HG02678 (cell line): ENCODE measurements at regions not wholly inside any gene's neighbourhood (a gene's known extent, or its start where the extent isn't known, plus 50 kb on each side); places are given as distances from the start of the nearest gene placed in this dataset.

Source experiments
- ATAC-seq: cut with Tn5 transposase; IDR thresholded peaks from one replicate; pipeline ENCODE4 v1.9.1; 2021; ENCODE audit warnings: mild to moderate bottlenecking, moderate library complexity; ENCODE audit not compliant: unreplicated experiment

DNA sequence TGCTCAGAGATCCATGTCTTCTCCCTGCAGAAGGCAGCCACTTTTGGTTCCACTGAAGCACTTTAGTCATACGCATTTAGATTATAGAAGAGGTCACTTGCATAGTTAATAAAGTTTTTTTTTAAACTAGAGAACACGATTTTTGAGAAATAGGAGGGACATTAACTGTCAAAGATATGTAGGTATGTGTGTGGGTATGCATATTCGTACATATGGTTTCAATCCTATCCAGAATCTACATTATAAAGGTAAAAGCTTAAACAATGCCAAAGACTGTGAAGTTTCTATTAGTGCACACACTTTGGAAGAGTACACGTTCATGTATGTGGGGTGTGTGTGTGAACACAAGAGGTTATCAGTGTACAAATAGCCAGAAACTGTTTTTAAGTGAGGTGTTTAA, 103.2 kb downstream of the BTBD3 start:
- no peak for ATAC-seq

DNA sequence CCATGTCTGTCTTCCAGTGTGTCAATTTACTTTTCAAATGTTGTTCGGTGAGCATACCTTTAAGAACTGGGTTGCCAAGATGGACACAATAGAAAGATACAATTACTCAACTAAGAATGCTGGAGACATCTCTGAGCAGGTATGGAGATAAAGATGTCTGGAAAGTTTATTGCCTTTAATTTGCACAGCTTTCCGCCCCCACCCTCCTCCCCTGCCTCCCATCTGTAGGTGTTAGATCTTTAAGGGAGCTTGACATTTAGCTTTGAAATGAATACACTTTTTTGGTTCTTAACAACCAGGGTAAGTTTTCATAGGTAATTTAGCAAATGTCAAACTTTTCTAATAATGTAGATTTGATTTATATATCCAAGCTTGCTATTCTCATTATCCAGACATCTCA, 104.4 kb downstream of the BTBD3 start:
- no peak for ATAC-seq

DNA sequence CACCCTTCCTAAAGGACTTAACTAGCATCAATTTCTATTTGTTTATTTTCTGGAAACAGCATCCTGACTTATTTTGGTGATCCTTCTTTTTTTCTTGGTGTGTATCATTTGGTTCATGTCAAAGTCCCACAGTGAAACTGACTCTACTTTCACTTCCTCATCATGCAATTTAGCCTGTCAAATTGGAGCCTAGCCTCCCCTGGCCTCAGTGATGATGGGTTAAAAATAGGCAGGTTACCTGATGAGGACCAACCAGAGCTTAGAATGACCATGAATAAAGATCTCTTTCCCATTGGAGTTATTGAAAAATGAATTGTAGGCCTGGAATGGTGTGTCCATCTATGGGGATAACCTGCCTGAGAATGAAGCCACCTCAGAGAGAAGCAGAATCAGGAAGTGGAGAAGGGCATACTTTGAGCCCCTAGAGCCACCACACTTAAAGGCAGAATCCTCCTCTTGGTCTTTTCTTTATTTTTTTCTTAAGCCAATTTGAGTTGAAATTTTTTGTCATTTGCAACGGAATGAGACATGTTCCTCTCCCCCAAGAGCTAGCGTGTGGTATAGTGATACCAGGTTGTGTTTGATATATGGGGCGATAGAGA, 105.6 kb downstream of the BTBD3 start:
- ATAC-seq = peak; percentile 92

DNA sequence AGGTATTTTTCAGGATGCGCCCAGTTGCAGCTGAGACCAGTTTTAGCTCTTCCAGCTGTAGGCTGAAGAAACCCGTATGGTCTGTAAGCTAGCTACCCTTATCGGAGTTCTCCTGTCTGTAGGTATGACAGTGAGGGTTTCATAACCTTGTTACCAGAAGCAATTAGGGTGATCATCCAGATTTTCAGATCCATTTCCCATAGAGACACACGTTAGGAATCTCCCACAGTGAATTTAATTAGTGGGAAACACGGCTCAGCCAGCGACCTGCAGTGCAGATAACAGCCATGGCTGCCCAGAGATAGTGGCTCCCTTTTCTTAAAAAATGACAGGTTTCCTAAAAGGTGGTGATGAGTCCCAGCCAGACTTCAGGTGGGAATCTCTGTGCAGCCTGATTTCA, 111.1 kb downstream of the BTBD3 start:
- no peak for ATAC-seq

DNA sequence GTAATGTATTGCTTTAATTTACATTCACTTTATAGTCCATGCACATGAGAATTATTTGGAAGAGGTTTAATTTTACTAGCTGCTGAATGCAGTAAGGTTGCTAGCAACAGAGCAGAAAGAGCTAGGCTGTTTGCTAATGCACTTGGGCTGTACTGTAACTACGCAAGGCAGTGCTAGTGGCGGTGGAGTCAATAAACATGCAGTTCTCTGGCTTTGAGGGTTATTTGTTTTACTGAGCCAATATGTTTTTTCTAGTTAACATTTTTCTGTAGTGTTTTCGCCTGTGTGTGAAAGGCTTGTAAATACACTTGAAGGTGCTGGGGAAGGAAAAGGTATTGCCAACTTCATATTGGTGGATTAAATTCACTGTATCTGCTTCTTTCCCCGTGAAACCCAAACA, 112.8 kb downstream of the BTBD3 start:
- no peak for ATAC-seq

DNA sequence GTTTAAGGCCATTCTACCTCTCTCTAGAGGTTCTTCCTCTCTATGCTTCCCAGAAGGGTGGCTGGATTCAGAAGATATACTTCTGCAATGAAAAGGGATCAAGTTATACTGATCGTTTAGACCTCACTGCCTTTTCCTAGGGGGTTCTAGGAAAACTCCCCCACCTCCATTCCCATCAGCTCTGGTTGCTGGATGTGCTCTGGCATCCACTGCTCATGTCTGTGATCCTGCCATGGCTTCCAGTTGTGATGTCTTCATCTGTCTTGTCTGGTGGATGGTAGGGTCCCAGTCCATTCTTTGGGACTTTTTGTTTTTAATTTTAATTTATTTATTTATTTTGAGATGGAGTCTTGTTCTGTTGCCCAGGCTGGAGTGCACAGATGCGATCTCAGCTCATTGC, 118.4 kb downstream of the BTBD3 start:
- no peak for ATAC-seq

DNA sequence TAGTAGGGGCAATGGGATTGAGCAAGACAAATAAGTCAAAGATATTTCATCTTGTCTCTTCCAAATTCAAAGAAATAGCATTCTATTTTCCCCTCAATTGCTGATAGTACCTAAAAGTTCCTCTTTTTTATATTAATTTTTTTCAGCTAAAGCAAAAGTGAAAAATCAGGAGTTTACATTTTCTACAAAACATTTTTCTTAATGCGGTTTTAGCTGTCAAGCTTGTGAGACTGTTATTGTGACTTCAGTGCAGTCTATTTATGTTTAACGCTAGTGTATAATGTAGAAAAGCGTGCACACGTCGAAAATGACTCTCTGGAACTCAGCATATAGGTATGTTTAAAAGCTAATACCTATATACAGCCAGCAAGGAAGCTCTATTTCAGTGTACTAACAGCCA, 119.8 kb downstream of the BTBD3 start:
- ATAC-seq = no peak

DNA sequence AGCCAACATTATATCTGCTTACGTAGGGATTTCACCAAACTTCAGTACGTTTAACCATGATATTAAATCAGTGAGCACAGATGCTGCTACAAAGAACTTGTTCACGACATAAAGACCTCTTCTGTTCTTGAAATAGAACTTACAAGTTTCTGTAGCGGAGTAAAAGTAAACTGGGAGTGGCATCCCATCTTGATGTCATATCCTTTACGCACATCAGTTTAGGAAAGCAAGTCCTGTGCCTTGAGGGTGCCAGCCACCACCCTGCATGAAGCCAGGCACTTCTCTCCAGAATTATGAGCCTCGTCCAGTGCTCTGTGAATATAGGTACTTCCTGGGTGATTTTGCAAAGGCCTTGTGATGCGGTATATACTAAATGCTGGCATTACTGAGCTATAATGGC, 122.6 kb downstream of the BTBD3 start:
- ATAC-seq = no peak

DNA sequence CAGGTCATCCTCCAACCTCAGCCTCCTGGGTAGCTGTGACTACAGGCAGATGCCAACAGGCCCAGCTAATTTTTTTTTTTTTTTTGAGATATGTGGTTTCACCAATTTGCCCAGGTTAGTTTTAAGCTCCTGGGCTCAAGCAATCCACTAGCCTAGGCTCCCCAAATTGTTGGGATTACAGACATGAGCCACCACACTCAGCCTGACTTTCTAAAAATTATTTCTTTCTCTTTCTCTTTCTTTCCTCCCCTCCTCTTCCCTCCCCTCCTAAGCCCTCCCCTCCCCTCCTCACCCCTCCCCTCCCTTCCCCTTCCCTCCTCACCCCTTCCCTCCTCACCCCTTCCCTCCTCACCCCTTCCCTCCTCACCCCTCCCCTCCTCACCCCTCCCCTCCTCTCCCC, 127.3 kb downstream of the BTBD3 start:
- no peak for ATAC-seq

DNA sequence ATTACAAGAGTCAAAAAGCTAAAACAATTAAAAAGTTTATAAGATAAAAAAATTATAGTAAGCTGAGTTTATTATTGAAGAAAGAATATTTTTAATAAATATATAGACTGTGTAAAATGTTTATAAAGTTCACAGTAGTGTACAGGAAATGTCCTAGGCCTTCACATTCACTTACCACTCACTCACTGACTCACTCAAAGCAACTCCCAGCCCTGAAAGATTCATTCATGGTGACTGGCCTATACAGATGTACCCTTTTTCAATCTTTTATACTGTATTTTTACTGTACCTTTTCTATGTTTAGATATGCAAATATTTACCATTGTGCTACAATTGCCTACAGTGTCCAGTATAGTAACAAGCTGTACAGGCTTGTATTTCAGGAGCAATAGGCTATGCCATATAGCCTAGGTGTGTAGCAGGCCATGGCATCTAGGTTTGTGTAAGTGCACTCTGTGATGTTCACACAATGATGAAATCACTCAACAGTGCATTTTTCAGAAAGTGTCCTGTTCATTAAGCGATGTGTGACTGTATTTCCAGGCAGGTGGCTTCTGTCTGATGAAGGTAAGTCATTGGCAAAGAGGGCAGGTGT, 130.2 kb downstream of the BTBD3 start:
- no peak for ATAC-seq

DNA sequence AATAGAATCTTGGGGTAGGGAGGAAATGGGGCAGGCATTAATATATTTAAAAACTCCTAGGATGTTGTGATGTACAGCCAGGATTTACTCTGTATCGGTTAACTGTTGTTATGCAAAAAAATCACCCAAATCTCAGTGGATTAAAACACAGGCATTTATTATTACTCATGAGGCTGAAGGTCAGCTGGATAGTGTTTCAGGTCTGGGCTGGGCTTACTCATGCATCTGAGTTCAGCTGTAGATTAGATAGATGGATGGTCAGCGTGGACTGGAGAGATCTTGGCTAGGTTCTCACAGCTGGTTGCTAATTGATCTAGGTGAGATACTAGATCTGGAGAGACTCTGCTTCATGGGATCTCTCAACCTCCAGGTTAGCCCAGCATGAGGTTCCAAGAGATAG, 131.4 kb downstream of the BTBD3 start:
- no peak for ATAC-seq

DNA sequence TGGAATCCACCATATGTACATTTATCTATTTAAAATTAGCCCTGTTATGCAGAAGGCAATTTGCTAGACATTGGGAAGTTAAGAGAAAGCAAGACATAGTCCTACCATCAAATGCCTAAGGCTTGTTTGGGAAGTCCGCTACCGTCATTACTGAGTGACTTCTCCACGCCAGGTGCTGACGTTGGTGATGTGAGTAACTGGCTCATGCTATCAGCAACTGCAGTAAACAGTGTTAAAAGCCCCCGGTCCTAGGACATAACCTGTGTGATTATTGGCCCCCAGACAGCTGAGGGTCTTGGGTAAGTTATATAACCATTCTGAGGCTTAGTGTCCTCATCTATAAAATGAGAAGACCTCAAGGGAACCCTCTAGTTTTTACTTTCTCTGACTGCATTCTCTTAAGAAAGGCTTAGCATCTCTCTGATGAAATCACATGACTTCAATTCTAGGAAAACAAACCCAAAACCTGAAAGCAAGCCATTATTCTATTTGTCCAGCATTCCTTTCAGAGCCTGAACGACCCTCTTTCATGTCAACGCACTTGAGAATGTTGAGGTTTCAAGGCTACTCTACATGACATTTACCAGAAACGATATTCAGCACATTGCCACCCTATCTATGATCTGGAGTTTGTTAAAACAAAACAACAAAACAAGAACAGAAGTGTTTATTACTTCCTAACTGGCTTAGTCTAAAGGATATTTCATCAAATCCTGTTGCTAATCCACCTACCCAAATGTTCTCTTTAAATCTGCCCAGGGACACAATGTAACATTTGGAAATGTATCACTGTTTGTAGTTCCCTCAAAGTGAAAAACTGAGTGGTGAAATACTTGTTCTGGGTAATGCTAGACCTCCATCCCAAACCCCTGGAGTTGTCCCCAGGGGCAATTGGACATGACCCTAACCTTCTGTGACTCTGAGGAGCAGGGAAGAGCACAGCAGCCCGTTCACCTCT, 133.8 kb downstream of the BTBD3 start:
- ATAC-seq = no peak

DNA sequence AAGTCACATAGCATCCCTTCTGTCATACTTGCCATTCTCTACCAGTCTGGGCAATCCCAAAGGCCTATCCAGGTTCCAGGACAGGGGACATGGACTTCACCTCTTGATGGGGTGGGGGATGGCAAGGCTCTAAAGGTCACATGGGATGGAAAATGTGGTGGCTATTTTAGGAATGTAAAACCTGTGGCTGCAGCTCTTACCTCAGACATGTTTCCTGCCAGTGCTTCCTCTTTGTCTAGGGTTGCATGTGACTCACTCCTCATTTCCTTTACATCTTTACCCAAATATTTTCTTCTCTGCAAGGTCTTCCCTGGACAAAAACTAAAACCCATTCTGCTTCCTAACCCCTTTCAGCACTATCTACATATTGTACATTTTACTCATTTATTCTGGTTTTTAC, 135.7 kb downstream of the BTBD3 start:
- ATAC-seq = peak; percentile 75

DNA sequence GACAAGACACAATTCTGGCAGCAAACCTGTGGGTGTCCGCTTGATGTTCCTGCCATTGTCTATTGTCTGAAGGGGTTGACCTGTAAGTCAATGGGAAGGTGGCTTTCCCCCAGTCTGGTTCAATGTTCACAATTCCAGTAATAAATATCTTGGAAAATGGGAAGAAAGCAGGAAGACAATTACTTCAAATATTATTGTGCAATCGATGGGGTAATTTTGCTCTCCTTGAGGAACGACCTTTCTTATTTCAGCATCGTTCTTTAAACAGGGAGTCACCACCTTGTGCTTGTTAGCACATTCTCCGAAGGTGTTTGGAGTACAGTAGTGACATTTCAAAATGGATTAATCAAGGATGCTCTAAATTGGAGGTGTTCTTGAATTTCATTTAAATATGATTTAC, 136.9 kb downstream of the BTBD3 start:
- ATAC-seq = no peak

DNA sequence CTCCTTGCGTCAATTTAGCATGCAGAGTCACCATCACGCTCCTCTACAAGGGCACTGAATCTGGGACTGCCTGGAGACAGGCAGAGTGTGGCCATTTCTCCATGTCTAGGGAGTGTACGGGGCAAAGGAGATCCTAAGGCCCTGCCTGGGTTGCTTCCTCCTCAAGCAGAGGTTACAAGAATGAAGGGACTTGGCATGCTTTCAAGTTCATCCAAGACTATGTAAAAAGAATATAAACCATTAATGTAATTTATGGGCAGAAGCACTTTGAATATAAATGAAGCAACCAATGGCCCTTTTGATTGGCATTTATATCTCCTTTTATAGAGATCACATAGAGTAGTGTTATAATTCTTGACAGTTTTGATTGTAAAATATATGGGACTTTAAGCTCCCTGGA, 137.5 kb downstream of the BTBD3 start:
- ATAC-seq = no peak

DNA sequence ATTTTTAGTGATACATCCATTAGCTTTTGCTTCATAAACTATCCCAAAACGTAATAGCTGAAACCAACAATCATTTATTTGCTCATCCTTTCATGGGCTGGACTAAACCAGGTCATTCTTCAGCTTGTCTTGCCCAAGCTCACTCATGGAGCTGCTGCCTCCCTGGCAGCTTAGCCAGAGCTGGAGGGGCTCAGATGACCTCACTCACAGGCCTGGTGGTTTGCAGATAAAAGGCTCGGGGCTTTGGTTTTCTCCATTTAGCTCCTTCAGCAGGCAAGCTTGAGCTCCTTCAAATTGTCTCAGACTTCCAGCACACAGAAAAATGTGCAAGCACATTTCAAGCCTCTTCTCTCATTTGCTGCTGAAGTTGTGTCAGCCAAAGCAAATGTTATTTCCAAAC, 139.1 kb downstream of the BTBD3 start:
- no peak for ATAC-seq

DNA sequence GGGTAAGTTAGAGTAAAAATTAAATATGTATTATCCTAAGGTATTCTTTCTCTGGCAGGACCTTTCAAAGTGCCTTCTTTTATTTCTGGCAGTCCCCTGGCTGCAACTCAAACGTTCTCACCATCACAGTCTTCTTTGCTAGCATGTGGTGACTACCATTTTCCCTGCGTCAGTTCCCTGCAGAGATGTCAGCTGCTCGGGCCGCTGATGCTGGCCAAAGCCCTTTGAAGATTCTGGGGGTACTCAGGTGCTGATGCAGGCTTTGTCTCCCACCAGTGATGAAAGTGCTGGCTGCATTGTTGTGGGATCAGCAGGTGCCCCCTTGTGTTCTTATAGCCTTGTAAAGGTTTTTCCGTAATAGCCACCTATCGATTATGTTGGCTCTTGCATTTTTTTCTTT, 140.1 kb downstream of the BTBD3 start:
- no peak for ATAC-seq

DNA sequence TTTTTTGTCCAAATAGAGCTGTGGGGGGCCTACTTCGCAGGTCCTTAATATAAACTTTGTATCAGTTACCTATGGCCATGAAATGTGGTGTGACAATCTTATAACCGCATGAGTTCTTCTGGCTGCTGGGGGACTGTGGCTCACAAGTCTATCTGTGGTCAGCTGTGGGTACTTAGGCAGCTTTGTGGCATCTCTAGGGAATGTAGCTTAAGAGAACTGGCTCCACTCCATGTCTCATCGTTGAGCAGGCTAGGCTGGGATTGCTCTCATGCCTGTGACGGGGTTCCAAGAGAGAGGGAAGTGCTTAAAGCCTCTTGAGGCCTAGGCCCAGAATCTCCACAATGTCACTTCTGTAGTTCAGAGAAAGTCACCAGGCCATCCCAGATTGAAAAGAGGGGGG, 140.5 kb downstream of the BTBD3 start:
- no peak for ATAC-seq

DNA sequence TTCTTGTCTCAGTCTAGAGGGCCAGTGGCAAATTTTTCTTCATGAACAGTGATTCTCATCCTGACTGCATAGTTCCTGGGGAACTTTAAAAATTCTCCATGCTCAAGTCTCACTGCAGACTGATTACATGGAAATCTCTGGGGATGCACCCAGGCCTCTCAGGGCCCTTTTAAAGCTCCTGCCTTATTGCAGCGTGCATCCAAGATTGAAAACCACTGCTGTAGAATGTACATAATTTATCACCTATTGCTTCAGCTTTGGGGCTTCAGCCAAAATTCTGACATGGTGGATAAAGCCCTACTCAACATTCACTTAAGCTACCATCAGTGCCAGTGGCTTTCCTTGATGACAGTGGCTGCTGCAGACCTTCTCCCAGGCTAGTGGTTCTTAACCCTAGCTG, 143.8 kb downstream of the BTBD3 start:
- ATAC-seq = no peak

DNA sequence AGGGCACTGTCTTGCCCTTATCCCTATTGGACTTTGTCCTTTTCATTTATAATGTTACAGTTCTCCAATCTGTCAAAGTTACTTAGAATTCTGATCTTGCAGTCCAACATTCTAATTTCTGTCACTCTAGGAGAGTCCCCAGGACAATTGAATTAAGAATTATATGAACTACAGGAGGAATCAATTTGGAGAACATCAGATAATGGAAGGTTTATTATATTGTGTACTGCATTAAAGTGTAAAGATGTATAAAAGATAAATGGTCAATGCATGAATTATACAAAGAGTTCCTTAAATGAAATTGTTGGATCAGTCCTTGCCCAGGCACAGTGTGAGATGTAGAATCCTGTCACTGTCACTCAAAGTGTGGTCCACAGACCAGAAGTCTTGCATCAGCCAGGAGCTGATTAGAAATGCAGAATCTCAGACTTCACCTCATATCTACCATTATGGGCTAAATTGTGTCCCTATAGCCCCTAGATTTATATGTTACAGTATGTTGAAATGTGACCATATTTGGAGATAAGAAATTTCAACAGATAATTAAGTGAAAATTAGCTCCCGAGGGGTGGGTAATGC, 145.5 kb downstream of the BTBD3 start:
- ATAC-seq = no peak

DNA sequence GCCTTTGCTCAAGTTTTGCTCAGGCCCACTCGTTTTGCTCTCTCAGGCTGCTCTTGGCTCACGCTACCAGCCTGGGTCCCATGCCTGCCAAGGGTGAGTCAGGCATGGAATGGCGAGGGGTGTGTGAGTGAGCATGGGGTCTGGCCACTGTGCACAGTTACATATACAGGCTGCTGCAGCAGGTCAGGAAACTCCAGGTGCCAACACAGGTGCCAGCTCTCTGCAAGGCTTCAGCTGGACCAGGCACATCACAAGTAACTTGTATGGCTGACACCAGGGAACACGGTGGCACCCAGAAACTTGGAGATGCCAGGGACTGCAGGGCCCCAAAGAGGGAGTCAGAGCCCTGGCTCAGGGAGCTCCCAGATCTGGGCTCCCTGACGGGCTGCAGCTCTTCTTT, 146.8 kb downstream of the BTBD3 start:
- ATAC-seq = no peak

DNA sequence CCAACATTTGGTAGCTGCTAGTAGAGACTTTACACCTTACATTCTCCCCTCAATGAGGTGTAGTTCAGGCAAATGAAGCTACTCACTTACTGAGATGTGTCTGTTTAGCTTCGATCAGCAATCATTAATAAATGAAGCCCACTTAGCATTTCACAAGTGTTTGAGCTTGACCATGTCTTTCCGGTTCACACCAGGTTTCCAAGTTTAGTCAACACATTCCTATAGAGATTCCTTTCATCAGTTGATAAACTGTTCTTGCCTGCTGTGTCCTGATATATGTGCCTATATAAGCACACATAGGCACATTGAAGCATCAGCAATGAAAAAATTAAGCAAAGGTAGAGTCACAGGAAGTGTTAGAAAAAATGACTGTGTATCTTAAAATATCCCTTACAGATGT, 150.0 kb downstream of the BTBD3 start:
- no peak for ATAC-seq
